ACC112 (cell line): ENCODE measurements at regions not wholly inside any gene's neighbourhood (a gene's known extent, or its start where the extent isn't known, plus 50 kb on each side); places are given as distances from the start of the nearest gene placed in this dataset.
"Not testable (repeated sequence)": the region's sequence is repeated elsewhere in the genome, so short reads cannot be mapped to it uniquely, and the experiment has no call there.

Source experiments
- H2AFZ ChIP-seq: fragments of 200-600 bp; sonication (generic); one replicate; pipeline ENCODE4 v1.6.0; 2017; ENCODE audit warnings: antibody characterized with exemption, low read length; ENCODE audit not compliant: unreplicated experiment
- H3K27ac ChIP-seq: fragments of 200-600 bp; sonication (generic); 2 replicates; pipeline ENCODE4 v1.5.1; 2014; ENCODE audit warnings: low read depth, mild to moderate bottlenecking, antibody characterized with exemption, low read length, moderate library complexity
- H3K27me3 ChIP-seq: fragments of 200-600 bp; sonication (generic); 2 replicates; pipeline ENCODE4 v1.6.1; 2014; ENCODE audit warnings: mild to moderate bottlenecking, antibody characterized with exemption, low read length, moderate library complexity, mixed read lengths; ENCODE audit not compliant: insufficient read depth
- H3K36me3 ChIP-seq: fragments of 200-600 bp; sonication (generic); 2 replicates; pipeline ENCODE4 v1.6.1; 2016; ENCODE audit warnings: mild to moderate bottlenecking, antibody characterized with exemption, low read length, moderate library complexity, mixed read lengths; ENCODE audit not compliant: insufficient read depth
- H3K4me1 ChIP-seq: fragments of 200-600 bp; sonication (generic); one replicate; pipeline ENCODE4 v1.6.1; 2016; ENCODE audit warnings: low read length, mixed read lengths; ENCODE audit not compliant: insufficient read depth, unreplicated experiment, control insufficient read depth
- H3K4me3 ChIP-seq: fragments of 200-600 bp; sonication (generic); 2 replicates; pipeline ENCODE4 v1.5.1; 2014; ENCODE audit warnings: mild to moderate bottlenecking, low read depth, low read length
- H3K79me2 ChIP-seq: fragments of 200-600 bp; sonication (generic); one replicate; pipeline ENCODE4 v1.6.0; 2016; ENCODE audit warnings: low read length; ENCODE audit not compliant: control insufficient read depth, unreplicated experiment, insufficient read depth

DNA sequence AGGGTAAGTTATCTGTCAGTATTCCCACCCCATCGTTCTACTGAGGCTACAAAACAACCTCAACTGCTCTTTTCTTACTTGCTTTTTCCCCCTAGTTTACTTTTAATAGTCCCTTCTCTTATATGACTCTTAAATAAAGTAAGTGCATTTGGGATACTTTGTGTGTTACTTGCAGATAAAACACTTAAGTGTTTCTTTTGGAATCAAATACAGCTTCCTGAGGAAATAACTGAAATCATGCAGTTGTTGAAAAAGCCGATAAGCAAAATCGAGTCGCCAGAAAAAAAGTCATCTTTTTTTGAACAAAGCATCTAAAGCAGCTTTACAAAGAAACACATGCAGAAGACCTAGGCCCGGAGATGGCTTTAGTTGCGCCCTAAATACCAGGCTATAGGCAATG, 53.5 kb upstream of the EPB41L4A start:
- Histone ChIP-seq H3K4me3 (no peak overlapping the region), H2AFZ (no peak overlapping the region)

DNA sequence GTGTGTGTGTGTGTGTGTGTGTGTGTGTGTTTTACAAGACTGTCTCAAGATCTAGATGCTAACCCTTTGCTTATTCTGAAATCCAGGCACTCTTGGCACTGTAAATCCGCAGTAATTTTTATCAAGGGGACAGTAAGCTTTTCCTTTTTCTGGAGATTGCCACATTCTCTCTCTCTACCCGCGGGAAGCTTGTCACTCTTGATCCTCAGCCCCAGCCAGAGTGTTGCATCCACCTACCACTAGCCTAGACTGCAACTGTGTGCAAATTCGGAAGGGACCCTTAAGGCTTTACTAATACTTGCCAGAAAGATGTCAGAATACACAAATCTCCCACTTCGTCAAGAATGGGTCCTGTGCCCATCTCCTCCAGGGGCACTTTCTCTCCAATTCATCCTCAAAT, 54.9 kb upstream of the EPB41L4A start:
- Histone ChIP-seq H2AFZ (no peak overlapping the region), H3K27me3 (peaks cover 4% of the 10 kb centered on the region; the same call in 1 of the 2 replicates), H3K4me1 (no peaks in the 10 kb centered on the region), H3K79me2 (no peaks in the 10 kb centered on the region), H3K36me3 (no peaks in the 10 kb centered on the region), H3K4me3 (no peak overlapping the region), H3K27ac (no peak overlapping the region)

More for the DNA sequence above, 53.5 kb upstream of the EPB41L4A start:
- Histone ChIP-seq H3K79me2 (no peaks in the 10 kb centered on the region), H3K27me3 (peaks cover 4% of the 10 kb centered on the region; the same call in 1 of the 2 replicates), H3K36me3 (no peaks in the 10 kb centered on the region), H3K4me1 (no peaks in the 10 kb centered on the region), H3K27ac (no peak overlapping the region)

DNA sequence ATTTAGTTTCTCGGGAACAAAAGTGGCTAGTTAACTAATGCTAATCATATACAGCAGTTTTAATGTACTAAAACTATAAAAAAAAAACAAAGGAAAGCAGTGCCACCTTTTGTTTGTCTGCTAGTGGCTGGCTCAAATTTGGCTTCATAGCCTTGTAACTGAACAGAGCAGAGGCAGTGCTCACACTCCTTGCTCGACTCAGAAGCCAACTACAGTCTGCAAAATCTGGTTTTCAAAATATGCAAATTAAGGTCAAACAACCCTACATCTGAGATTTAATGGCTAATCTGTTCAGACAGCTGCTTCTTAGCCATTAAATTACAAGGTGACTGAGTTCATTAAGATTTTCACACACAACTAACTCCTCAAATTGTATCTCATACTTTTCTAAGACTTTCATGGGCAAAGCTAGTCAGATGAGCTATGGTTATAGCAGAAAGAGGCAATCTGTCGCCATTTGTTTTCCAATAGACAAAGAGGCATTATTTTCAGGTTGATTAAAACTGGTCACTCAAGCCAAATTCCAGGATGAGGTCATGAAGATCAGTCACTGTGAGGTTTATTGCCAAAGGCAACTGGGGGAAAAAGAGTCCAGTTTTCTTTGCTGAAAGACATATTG, 56.8 kb upstream of the EPB41L4A start:
- Histone ChIP-seq H3K27me3 (no peaks in the 10 kb centered on the region; the same call in 1 of the 2 replicates), H3K27ac (no peak overlapping the region), H2AFZ (no peak overlapping the region), H3K36me3 (no peaks in the 10 kb centered on the region), H3K79me2 (no peaks in the 10 kb centered on the region), H3K4me1 (no peaks in the 10 kb centered on the region), H3K4me3 (no peak overlapping the region)

DNA sequence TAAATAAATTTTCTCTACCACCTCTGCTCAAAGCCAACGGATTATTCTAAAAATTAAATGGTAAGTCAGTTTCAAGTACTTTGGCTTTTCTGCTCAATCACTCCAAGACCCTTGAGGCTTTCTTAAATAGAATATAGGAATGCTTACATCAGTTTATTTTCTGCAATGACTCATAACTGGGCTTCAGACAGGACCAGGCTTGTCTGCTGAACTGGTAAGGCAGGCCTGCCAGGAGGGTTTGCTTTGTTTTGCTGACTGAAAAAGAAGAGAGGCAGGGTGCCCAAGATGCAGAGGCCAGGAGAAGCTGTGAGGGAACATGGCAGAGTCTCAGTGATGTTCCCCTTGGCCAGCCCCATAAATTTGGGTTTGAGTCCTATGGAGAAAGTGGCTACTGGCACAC, 60.3 kb upstream of the EPB41L4A start:
- H3K27ac ChIP-seq: no peak overlapping the region
- no peak overlapping the region for H3K4me3 ChIP-seq
- H2AFZ ChIP-seq: no peak overlapping the region
- H3K4me1 ChIP-seq: no peaks in the 10 kb centered on the region
- no peaks in the 10 kb centered on the region for H3K36me3 ChIP-seq
- H3K79me2 ChIP-seq: no peaks in the 10 kb centered on the region
- H3K27me3 ChIP-seq: peaks cover 17% of the 10 kb centered on the region

DNA sequence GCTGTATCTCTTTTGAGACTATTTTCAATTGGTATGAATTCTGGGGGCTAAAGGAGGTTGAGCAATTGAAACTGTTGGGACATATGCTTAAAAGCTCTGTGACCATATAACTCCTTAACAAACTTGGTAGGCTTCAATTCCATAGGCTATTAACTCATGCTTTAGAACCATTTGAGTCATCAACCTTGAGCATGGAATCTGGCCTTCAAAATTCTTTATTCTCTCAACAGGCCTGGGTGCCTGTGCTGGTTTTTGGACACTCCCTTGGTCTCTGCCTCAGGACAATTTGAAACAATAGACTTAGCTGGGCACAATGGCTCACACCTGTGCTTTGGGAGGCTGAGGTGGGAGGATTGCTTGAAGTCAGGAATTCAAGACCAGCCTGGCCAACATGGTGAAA, 61.4 kb upstream of the EPB41L4A start:
- Histone ChIP-seq H3K27me3 (peaks cover 17% of the 10 kb centered on the region), H3K36me3 (no peaks in the 10 kb centered on the region), H3K27ac (no peak overlapping the region), H3K4me3 (no peak overlapping the region), H2AFZ (no peak overlapping the region), H3K4me1 (no peaks in the 10 kb centered on the region), H3K79me2 (no peaks in the 10 kb centered on the region)

DNA sequence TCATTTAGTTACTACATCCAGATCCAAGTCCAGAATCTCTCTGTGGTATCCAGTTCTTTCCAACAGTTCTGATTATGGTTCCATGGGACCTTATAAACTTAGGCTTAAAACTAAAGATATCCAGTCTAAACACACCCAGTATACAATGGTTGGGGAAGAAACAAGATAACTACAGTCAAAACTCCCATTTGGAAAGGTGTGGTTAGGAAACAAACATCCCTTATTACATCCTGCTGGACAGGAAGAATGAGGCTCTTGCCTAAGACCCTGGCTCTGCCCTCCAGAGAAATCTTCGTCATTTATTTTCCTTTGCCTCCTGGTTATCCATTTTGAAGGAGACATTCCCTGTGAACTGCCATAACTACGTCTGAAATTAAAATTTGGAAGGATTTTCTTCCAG, 64.6 kb upstream of the EPB41L4A start:
- Histone ChIP-seq H3K36me3 (no peaks in the 10 kb centered on the region), H3K4me3 (no peak overlapping the region), H3K27me3 (peaks cover 17% of the 10 kb centered on the region), H3K27ac (no peak overlapping the region), H2AFZ (no peak overlapping the region), H3K4me1 (no peaks in the 10 kb centered on the region), H3K79me2 (no peaks in the 10 kb centered on the region)

DNA sequence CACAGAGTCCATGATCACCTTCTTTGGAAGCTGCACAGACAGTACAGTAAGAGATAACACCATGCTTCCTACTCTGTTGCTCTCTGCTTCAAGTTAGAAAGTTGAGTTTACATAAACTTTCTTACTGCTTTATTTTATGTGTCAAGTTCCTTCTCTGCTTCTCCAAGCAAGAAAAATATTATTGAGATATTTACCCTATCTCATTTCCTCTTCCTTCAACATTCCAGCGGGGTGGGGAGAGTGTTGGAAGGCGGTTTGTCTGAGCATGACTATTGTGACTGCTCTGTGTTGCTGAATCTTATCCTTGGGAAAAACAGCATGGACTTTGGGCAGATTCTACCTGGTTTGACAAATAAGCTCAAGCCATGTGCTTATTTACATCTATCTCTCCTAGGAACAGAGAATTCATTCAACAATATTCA, 66.9 kb upstream of the EPB41L4A start:
- Histone ChIP-seq H3K36me3 (no peaks in the 10 kb centered on the region), H3K27ac (no peak overlapping the region), H3K4me1 (no peaks in the 10 kb centered on the region), H3K27me3 (peaks cover 17% of the 10 kb centered on the region), H3K4me3 (no peak overlapping the region), H2AFZ (no peak overlapping the region), H3K79me2 (no peaks in the 10 kb centered on the region)

DNA sequence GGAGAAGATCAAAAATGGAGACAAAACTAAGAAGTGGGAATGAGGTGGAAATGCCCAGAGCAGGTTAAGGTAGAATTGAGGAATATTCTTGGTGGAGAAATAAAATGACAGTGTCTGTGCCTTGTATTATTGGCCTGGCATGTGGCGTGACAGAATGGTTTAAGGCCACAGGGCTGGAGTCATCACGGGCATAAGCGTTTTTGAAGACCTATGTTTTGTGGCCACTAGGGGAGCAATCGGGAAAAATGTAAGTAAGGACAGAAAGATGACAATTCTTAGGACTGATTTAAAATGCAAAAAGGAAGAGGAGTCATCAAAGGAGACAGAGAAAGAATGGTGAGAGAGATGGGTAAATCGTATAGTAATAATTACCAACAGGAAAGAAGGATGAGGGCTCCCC, 72.2 kb upstream of the EPB41L4A start:
- no peak overlapping the region for H3K4me3 ChIP-seq
- no peak overlapping the region for H3K27ac ChIP-seq
- H3K79me2 ChIP-seq: no peaks in the 10 kb centered on the region
- H2AFZ ChIP-seq: no peak overlapping the region
- no peaks in the 10 kb centered on the region for H3K4me1 ChIP-seq
- peaks cover 22% of the 10 kb centered on the region for H3K27me3 ChIP-seq
- H3K36me3 ChIP-seq: no peaks in the 10 kb centered on the region

DNA sequence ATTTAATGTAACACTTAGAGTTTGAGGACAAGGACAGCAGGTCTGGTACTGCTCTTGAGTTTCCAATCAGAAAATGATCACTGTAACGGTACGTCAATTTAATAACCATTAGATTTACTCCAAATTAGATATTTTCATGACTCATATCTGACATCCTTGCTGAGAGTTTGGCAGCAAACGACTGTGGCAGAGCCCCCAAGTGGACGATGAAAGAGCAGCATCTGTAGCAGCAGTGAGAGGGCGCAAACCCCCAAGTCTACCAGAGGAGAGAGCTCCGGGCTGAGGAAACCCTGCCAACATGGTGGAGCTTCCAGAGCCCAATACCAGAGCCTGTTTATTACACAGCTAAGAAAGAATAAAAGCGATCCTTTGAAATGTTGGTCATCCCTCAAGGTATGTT, 73.2 kb upstream of the EPB41L4A start:
- Histone ChIP-seq H3K27ac (no peak overlapping the region), H2AFZ (no peak overlapping the region)

DNA sequence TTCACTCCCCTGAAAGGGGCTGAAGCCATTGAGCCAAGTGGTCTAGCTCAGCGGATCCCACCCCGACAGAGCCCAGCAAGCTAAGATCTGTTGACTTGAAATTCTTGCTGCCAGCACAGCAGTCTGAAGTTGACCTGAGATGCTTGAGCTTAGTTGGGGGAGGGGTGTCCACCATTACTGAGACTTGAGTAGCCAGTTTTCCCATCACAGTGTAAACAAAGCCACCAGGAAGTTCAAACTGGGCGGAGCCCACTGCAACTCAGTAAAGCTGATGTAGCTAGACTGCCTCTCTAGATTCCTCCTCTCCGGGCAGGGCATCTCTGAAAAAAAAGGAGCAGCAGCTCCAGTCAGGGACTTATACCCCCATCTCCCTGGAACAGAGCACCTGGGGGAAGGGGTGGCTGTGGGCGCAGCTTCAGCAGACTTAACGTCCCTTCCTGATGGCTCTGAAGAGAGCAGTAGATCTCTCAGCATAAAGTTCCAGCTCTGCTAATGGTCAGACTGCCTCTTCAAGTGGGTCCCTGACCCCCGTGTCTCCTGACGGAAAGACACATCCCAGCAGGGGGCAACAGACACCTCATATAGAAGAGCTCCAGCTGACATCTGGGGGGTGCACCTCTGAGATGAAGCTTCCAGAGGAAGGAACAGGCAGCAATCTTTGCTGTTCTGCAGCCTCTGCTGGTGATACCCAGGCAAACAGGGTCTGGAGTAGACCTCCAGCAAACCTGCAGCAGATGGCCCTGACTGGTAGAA, 84.8 kb upstream of the EPB41L4A start:
- H3K27ac ChIP-seq, H3K4me1 ChIP-seq, H3K4me3 ChIP-seq, H2AFZ ChIP-seq, H3K27me3 ChIP-seq, H3K36me3 ChIP-seq, H3K79me2 ChIP-seq: not testable (repeated sequence)

More for the DNA sequence above, 73.2 kb upstream of the EPB41L4A start:
- H3K79me2 ChIP-seq: no peaks in the 10 kb centered on the region
- H3K36me3 ChIP-seq: no peaks in the 10 kb centered on the region
- H3K4me3 ChIP-seq: no peak overlapping the region
- no peaks in the 10 kb centered on the region for H3K4me1 ChIP-seq
- peaks cover 26% of the 10 kb centered on the region for H3K27me3 ChIP-seq

DNA sequence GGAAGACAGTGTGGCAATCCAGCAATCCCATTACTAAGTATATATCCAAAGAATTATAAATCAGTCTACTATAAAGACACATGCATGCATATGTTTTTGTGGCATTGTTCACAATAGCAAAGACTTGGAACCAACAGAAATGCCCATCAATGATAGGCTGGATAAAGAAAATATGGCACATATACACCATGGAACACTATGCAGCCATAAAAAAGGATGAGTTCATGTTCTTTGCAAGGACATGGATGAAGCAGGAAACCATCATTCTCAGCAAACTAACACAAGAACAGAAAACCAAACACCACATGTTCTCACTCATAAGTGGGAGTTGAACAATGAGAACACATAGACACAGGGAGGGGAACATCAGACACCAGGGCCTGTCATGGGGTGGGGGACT, 90.0 kb upstream of the EPB41L4A start:
- peaks cover 21% of the 10 kb centered on the region; the same call in 1 of the 2 replicates for H3K27me3 ChIP-seq
- H3K4me1 ChIP-seq, H3K4me3 ChIP-seq, H3K79me2 ChIP-seq, H2AFZ ChIP-seq, H3K36me3 ChIP-seq, H3K27ac ChIP-seq: not testable (repeated sequence)
